NOMO-1 (cell line): ENCODE measurements at regions not wholly inside any gene's neighbourhood (a gene's known extent, or its start where the extent isn't known, plus 50 kb on each side); places are given as distances from the start of the nearest gene placed in this dataset.
"Not testable (repeated sequence)": the region's sequence is repeated elsewhere in the genome, so short reads cannot be mapped to it uniquely, and the experiment has no call there.

Source experiments
- DNase-seq, 2 experiments: peaks; one replicate each; lab custom pipeline; 2025; ENCODE audit not compliant: unreplicated experiment in 2 of 2; lab: John Stamatoyannopoulos, UW

DNA sequence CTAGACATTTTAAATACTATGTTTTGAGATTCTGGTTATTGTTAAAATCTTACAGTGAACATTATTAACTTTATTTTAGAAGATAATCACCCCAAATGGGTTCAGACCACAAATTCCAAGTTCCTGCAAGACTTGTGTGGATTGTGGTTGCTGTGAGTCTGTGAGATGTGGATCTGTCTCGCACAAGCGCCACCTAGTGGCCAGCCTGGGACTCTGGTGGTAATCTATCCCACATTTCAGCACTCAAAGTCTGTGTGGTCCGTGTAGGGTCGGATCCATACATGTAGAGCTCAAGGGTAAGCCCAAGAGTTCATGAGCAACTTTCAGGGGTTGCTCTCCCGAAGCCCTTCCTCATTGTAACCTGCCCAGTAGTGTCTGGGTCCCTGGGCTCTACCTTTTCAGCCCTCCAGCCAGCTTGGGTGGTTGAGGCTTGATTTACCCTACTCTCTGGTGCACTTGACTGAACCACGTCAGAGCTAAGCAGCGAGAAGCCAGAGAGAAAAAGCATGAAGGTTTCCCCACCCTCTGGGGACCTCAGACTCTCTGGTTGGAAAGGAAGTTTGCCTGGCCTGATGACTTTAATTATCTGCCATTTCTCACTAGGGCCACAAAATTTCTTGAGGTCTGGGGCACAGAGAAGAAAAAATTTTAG, 129.2 kb downstream of the ARHGAP11B start:
- not testable (repeated sequence) for DNase-seq

GRCh38 chr15:30760633-30761032, 134.7 kb downstream of the ARHGAP11B start:
- not testable (repeated sequence) for DNase-seq

DNA sequence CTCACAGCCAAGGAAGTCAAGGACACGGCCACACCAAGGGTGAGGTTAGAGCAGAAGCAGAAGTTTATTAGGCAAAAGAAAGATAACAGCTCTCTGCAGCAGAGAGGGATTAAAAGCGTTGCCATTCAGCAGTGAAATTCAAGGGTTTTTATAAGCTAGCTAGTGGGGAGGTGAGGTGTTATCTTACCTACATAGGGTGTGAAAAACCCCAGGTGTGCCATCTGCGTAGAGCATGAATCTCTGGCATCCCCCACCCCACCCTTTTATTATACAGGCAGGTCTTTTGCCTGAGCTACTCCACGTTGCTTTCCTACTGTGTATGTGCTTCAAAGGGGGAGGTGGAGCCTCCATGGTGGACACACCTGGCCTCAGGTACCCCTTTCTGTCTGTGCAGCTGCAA, 135.4 kb downstream of the ARHGAP11B start:
- DNase-seq: not testable (repeated sequence)

GRCh38 chr15:30769390-30770124, 134.2 kb upstream of the FAN1 start:
- DNase-seq: not testable (repeated sequence)

DNA sequence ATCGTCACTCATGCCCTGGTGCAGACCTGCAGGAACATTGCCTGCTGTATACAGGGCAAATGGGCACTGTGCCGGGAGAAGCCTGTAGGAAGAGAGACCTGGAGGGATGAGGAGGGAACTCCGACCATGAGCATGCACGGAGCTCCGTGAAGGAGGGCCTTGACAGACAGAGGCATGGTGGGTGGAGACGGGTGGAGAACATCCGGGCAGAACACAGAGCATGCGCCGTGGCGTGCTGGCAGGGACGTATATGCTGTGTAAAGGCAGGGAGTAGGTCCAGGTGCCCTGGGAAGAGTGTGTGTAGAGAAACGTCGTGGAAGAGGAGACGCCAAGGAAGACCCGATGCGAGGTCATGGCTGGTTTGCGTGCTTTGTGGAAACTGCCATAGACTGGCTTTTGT, 133.0 kb upstream of the FAN1 start:
- DNase-seq: no peak

DNA sequence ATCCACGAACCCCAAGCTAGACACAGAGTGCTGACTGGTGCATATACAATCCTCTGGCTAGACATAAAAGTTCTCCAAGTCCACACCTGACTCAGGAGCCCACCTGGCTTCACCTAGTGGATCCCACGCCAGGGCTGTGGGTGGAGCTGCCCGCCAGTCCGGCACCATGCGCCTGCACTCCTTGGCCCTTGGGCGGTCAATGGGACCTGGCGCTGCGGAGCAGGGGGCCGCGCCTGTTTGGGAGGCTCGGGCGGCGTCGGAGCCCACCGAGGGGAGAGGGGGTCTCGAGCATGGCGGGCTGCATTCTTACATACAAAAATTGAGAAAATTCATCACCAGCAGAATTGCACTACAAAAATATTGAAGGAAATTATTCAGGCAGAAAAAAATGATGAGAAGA, 120.7 kb upstream of the FAN1 start:
- DNase-seq: no peak

DNA sequence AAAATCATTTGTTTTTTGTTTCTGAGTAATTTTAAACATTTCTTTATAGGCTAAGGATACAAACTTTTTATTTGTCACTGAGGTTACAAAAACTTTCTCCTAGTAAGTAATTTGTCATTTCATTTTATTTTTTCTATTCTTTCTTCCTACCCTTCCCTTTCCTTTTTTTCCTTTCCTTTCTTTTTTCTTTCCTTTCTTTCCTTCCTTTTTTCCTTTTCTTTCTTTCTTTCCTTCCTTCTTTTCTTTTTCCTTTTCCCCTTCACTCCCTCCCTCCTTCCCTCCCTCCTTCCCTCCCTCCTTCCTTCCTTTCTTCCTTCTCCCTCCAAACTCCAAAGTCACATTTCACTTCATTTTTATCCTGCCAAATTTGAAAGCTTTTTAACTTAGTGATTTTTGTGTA, 115.1 kb upstream of the FAN1 start:
- no peak for DNase-seq

DNA sequence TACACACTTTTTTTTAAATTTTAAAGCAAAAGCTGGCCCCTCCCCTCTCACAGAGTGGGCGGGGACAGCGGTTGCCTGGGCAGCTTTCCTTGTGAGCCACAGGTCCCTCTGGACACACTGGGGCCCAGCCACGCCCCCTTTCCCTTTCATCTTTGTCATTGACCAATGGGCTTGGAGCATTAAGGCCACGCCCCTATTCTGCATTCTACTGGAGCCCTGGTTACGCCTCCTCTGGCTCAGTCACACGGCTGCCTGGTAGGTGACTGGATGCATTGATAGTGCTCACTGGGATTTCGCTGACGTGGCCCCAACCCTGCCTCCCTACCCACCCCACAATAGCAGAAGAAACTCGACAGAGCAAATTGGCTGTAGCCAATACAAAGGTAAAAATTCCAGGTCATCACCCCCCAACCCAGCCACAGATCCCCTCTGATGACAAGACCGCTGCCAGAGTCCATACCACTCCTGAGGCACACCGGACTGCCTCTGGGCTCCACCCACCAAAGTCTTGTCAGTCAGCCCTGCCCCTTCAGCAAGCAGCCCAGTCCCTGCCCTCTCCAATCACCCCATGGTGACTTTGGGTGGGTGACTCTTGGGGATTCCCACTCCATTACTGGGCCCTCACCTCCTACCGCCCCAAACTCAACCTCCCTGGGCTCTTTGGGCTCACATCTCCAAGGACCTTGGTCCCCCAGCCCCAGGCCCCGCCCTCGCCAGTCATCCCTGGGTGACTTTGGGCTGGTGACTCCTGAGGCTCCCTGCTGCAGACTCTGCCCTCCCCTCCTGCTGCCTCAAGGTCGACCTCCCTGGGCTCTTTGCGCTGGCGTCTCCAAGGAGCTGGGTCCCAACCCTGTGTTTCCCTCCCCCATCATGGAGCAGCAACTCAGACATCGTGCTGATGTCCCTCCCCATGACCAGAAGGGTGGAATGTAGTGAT, 112.2 kb upstream of the FAN1 start:
- DNase-seq: no peak

- not testable (repeated sequence) for DNase-seq
Measured at GRCh38 chr15:30792843-30793242, 110.9 kb upstream of the FAN1 start.

DNA sequence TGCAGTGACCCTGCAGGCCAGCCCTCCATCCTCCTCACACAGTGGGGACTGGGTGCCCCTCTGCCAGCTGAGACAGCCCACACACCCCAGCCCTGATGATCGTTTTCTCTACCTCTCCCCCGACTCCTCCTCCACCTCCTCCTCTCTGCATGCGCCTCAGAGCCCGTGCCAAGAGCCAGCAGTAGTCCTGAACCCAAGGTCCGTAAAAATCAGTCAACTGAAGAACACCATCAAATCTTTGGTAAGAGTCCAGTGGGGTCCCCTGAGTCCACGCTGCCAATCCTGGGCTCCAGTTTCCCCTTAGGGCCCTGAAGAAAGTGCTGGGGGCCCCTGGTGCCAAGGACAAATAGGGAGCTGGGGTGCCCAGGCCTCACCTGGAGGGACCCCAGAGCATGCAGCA, 109.3 kb upstream of the FAN1 start:
- no peak for DNase-seq

- DNase-seq: not testable (repeated sequence)
Measured at GRCh38 chr15:30799565-30799964, 104.2 kb upstream of the FAN1 start.

GRCh38 chr15:30801140-30801895, 102.4 kb upstream of the FAN1 start:
- DNase-seq: not testable (repeated sequence)

DNA sequence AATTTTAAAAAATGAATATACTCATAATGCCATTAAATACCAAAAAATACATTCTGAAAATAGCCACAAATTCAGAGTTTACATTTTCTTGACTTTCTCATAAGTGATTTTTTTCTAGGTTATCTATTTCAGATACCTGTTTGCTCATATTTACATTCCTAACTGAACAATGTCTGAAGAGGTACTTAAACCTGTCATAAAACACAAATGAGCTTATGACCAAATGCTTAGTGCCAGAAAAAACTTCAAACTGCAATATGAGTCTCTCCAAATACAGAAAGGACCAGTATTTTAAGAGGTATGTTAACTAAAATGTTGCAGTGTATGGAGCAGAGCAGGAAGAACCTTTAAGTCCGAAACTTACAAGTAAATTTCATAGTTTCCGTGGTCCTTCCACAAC, 101.7 kb upstream of the FAN1 start:
- DNase-seq: not testable (repeated sequence)

DNA sequence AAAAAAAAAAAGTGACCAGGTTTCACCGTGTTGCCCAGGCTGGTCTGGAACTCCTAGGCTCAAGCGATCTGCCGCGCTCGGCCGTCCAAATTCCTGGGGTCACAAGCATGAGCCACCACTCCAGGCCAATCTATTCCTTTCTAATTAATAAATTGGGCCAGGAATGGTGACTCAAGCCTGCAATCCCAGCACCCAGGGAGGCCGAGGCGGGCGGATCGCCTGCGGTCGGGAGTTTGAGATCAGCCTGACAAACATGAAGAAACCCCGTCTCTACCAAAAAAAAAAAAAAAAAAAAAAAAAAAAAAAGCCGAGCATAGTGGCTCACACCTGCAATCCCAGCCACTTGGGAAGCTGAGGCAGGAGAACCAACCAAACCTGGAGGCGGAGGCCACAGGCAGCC, 100.0 kb upstream of the FAN1 start:
- DNase-seq: not testable (repeated sequence)

GRCh38 chr15:30816430-30816829, 87.3 kb upstream of the FAN1 start:
- DNase-seq: no peak

- peak; percentile 81 to 90 for DNase-seq
Measured at GRCh38 chr15:30823068-30823813, 80.5 kb upstream of the FAN1 start.

- no peak for DNase-seq
Measured at GRCh38 chr15:30824518-30825195, 79.1 kb upstream of the FAN1 start.

GRCh38 chr15:30827625-30828303, 76.0 kb upstream of the FAN1 start:
- no peak for DNase-seq

DNA sequence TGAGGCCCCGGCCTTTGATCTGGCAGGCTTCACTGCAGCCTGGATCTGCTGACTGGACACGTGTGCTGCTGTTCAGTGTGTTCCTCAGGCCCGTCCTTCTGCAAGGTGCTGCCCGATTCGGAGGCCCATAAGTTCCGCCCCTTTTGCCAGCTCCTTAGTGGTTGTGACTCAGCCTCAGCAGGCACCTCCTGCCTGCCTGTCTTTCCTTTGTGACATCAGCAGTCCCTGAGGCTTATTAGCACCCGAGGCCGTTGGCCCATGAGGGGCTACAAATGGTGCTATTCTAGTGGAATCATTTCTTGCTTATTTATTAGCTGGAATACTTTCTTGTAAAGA, 75.4 kb upstream of the FAN1 start:
- DNase-seq: not testable (repeated sequence)
